Astrocyte (in vitro differentiated cells and primary cell): ENCODE measurements at regions not wholly inside any gene's neighbourhood (a gene's known extent, or its start where the extent isn't known, plus 50 kb on each side); places are given as distances from the start of the nearest gene placed in this dataset.

Source experiments
- DNase-seq: peaks from one replicate; pipeline ENCODE4 v3.0.0-alpha.2; 2010; ENCODE audit warnings: low read depth
- FAIRE-seq: peaks from 2 replicates; lab custom pipeline; 2011; peaks lifted over from hg19 to GRCh38; lab: Jason Lieb, UNC
- H2AFZ ChIP-seq: 2 replicates; pipeline ENCODE4 v1.6.0; 2012; ENCODE audit warnings: low read depth, low read length, inconsistent platforms
- H3K27ac ChIP-seq: 2 replicates; pipeline ENCODE4 v1.5.1; 2011; ENCODE audit warnings: low read depth, low read length, inconsistent platforms
- H3K27me3 ChIP-seq: 2 replicates; pipeline ENCODE4 v1.6.0; 2011; ENCODE audit warnings: low read length, inconsistent platforms; ENCODE audit not compliant: insufficient read depth
- H3K36me3 ChIP-seq: 2 replicates; pipeline ENCODE4 v1.5.1; 2011; ENCODE audit warnings: low read length, inconsistent platforms; ENCODE audit not compliant: insufficient read depth
- H3K4me1 ChIP-seq: 2 replicates; pipeline ENCODE4 v1.5.1; 2011; ENCODE audit warnings: low read length, inconsistent platforms; ENCODE audit not compliant: insufficient read depth
- H3K4me2 ChIP-seq: 2 replicates; pipeline ENCODE4 v1.6.0; 2012; ENCODE audit warnings: low read length, inconsistent platforms
- H3K4me3 ChIP-seq: 2 replicates; pipeline ENCODE4 v1.5.1; 2011; ENCODE audit warnings: low read depth, mild to moderate bottlenecking, low read length, inconsistent platforms; ENCODE audit not compliant: insufficient read depth
- H3K79me2 ChIP-seq: 2 replicates; pipeline ENCODE4 v1.6.0; 2012; ENCODE audit warnings: mild to moderate bottlenecking, low read length, inconsistent platforms; ENCODE audit not compliant: insufficient read depth
- H3K9ac ChIP-seq: 2 replicates; pipeline ENCODE4 v1.6.0; 2012; ENCODE audit warnings: mild to moderate bottlenecking, low read length, inconsistent platforms
- H3K9me3 ChIP-seq: 2 replicates; pipeline ENCODE4 v1.5.1; 2012; ENCODE audit warnings: low read depth, mild to moderate bottlenecking, low read length, inconsistent platforms; ENCODE audit not compliant: insufficient read depth
- H4K20me1 ChIP-seq: 2 replicates; pipeline ENCODE4 v1.6.0; 2012; ENCODE audit warnings: low read length, inconsistent platforms; ENCODE audit not compliant: insufficient read depth
- H3K27ac Mint-ChIP-seq: one replicate; pipeline ENCODE4 v1.8.0; 2021; ENCODE audit warnings: mild to moderate bottlenecking, mixed read lengths; ENCODE audit not compliant: unreplicated experiment
- H3K27me3 Mint-ChIP-seq: one replicate; pipeline ENCODE4 v1.8.0; 2021; ENCODE audit warnings: low read depth, mixed read lengths; ENCODE audit not compliant: unreplicated experiment
- H3K36me3 Mint-ChIP-seq: one replicate; pipeline ENCODE4 v1.8.0; 2021; ENCODE audit warnings: low read depth, mixed read lengths; ENCODE audit not compliant: unreplicated experiment
- H3K4me1 Mint-ChIP-seq: one replicate; pipeline ENCODE4 v1.8.0; 2021; ENCODE audit warnings: low read depth, mixed read lengths; ENCODE audit not compliant: unreplicated experiment
- H3K4me3 Mint-ChIP-seq: one replicate; pipeline ENCODE4 v1.8.0; 2021; ENCODE audit warnings: mild to moderate bottlenecking, moderate library complexity, mixed read lengths; ENCODE audit not compliant: unreplicated experiment
- H3K9me3 Mint-ChIP-seq: one replicate; pipeline ENCODE4 v1.8.0; 2021; ENCODE audit warnings: mild to moderate bottlenecking, mixed read lengths; ENCODE audit not compliant: unreplicated experiment
- EZH2 ChIP-seq: IDR thresholded peaks from 2 replicates; pipeline ENCODE4 v1.6.1; 2012; ENCODE audit warnings: mild to moderate bottlenecking, low read length, inconsistent platforms; ENCODE audit not compliant: insufficient read depth
- TF ChIP-seq, protein P1 (sequence below): IDR thresholded peaks from 2 replicates; pipeline ENCODE4 v1.5.1; 2011; ENCODE audit warnings: low read depth, mild to moderate bottlenecking, inconsistent platforms, low read length, moderate library complexity; ENCODE audit not compliant: insufficient read depth

DNA sequence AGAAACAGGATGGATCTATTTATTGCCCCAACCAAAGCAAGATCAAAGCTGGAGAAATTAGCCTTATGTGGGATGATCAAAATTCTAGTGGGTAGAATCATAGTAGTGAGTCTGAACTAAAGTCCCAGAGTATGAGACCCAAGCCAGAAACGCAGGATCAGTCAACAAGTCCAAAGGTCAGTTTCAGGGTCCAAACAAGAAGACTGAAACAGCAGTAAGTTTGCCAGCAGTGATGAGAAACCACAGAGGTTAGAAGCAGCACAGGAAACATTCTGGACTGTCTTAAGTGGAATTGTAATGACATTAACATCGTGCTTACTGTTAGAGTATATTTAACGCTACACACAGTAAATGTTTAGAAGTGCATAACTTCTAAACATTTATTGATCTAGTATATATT lies 251.0 kb downstream of the LRRIQ3 start:
- Histone ChIP-seq H3K9me3 (no peaks in the 10 kb centered on the region), H3K36me3 (no peaks in the 10 kb centered on the region), H3K79me2 (no peaks in the 10 kb centered on the region), H3K27me3 (no peaks in the 10 kb centered on the region), H3K4me1 (no peaks in the 10 kb centered on the region), H3K27ac (no peak overlapping the region), H2AFZ (no peak overlapping the region), H3K4me2 (no peak overlapping the region), H3K4me3 (no peak overlapping the region), H4K20me1 (no peaks in the 10 kb centered on the region), H3K9ac (no peak overlapping the region)
- TF ChIP-seq EZH2: no peak
- TF ChIP-seq, protein P1, sequence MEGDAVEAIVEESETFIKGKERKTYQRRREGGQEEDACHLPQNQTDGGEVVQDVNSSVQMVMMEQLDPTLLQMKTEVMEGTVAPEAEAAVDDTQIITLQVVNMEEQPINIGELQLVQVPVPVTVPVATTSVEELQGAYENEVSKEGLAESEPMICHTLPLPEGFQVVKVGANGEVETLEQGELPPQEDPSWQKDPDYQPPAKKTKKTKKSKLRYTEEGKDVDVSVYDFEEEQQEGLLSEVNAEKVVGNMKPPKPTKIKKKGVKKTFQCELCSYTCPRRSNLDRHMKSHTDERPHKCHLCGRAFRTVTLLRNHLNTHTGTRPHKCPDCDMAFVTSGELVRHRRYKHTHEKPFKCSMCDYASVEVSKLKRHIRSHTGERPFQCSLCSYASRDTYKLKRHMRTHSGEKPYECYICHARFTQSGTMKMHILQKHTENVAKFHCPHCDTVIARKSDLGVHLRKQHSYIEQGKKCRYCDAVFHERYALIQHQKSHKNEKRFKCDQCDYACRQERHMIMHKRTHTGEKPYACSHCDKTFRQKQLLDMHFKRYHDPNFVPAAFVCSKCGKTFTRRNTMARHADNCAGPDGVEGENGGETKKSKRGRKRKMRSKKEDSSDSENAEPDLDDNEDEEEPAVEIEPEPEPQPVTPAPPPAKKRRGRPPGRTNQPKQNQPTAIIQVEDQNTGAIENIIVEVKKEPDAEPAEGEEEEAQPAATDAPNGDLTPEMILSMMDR: no peak
- no peak for DNase-seq
- H3K9me3 Mint-ChIP-seq: no peaks in the 10 kb centered on the region
- no peak overlapping the region for H3K27ac Mint-ChIP-seq
- no peak overlapping the region for H3K4me3 Mint-ChIP-seq
- H3K27me3 Mint-ChIP-seq: no peaks in the 10 kb centered on the region
- no peaks in the 10 kb centered on the region for H3K4me1 Mint-ChIP-seq
- H3K36me3 Mint-ChIP-seq: no peaks in the 10 kb centered on the region
- FAIRE-seq: no peak

DNA sequence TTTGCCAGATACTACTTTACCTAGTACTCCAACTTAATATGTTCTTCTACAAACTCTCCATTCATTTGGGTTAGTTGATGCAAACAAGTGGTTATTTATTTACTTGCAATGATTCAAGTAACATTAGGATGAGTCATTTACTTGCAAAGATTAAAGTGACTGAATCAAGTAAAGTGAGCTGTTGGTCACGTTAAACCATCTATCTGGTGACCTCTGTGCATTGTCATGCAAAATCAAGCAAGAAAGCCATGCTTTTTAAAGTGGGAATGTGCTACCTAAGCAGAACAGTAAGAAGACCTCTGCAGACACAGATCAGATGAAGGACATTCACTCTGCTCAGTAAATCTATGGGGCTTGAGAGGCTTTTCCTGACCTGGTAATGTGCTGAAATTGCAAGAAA lies 254.7 kb downstream of the LRRIQ3 start:
- Mint-ChIP-seq H3K9me3 (no peaks in the 10 kb centered on the region), H3K4me1 (no peaks in the 10 kb centered on the region), H3K27me3 (no peaks in the 10 kb centered on the region), H3K4me3 (no peak overlapping the region), H3K27ac (no peak overlapping the region), H3K36me3 (no peaks in the 10 kb centered on the region)
- Histone ChIP-seq H3K27me3 (no peaks in the 10 kb centered on the region), H3K4me2 (no peak overlapping the region), H2AFZ (no peak overlapping the region), H4K20me1 (no peaks in the 10 kb centered on the region), H3K79me2 (no peaks in the 10 kb centered on the region), H3K9ac (no peak overlapping the region), H3K36me3 (no peaks in the 10 kb centered on the region), H3K4me3 (no peak overlapping the region), H3K4me1 (no peaks in the 10 kb centered on the region), H3K9me3 (no peaks in the 10 kb centered on the region), H3K27ac (no peak overlapping the region)
- TF ChIP-seq, protein P1: no peak
- TF ChIP-seq EZH2: no peak
- DNase-seq (no peak), FAIRE-seq (no peak)

DNA sequence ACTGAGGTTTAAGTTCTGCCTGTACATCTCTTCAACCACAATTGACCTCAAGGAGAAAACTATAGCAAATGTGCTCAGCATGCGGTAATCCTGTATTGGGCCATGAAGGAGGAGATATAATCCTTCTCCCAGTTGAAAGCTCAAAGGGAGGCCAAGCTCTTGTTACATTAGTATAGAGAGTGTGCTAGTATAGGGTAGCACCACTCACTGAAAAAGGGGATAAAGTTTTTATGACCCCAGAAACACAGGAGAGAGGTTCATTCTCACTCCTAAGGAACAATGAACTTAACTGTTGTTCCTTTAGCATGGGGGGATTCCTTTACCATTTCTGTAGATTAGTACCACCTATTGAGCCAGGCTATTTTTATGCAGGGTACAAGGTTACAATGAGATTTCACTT lies 267.7 kb downstream of the LRRIQ3 start:
- Histone ChIP-seq H3K4me2 (no peak overlapping the region), H3K79me2 (no peaks in the 10 kb centered on the region)
- no peak overlapping the region for H3K4me3 Mint-ChIP-seq

More for the DNA sequence above, 267.7 kb downstream of the LRRIQ3 start:
- FAIRE-seq (no peak), DNase-seq (no peak)
- Histone ChIP-seq H4K20me1 (no peaks in the 10 kb centered on the region), H3K9ac (no peak overlapping the region), H3K9me3 (no peaks in the 10 kb centered on the region), H3K36me3 (no peaks in the 10 kb centered on the region), H3K27ac (no peak overlapping the region), H3K4me3 (no peak overlapping the region), H3K4me1 (no peaks in the 10 kb centered on the region), H2AFZ (no peak overlapping the region), H3K27me3 (no peaks in the 10 kb centered on the region)
- no peak overlapping the region for H3K27ac Mint-ChIP-seq
- no peak for TF ChIP-seq EZH2
- TF ChIP-seq, protein P1: no peak
- no peaks in the 10 kb centered on the region for H3K9me3 Mint-ChIP-seq
- no peaks in the 10 kb centered on the region for H3K4me1 Mint-ChIP-seq
- H3K27me3 Mint-ChIP-seq: no peaks in the 10 kb centered on the region
- H3K36me3 Mint-ChIP-seq: no peaks in the 10 kb centered on the region
